Bronchial epithelial cell (primary cell): ENCODE measurements at regions not wholly inside any gene's neighbourhood (a gene's known extent, or its start where the extent isn't known, plus 50 kb on each side); places are given as distances from the start of the nearest gene placed in this dataset.

Experiments
- DNase-seq: peaks from one replicate; pipeline ENCODE4 v3.0.0-alpha.2; 2010; ENCODE audit warnings: low read depth
- FAIRE-seq: peaks from 2 replicates; lab custom pipeline; 2011; peaks lifted over from hg19 to GRCh38; lab: Jason Lieb, UNC
- H3K27me3 ChIP-seq: 2 replicates; pipeline ENCODE4 v1.5.1; 2011; ENCODE audit warnings: low read length; ENCODE audit not compliant: control insufficient read depth, insufficient read depth
- H3K36me3 ChIP-seq: 2 replicates; pipeline ENCODE4 v1.5.1; 2011; ENCODE audit warnings: low read length; ENCODE audit not compliant: control insufficient read depth, insufficient read depth
- H3K4me3 ChIP-seq: 2 replicates; pipeline ENCODE4 v1.5.1; 2011; ENCODE audit warnings: mild to moderate bottlenecking, low read depth, low read length, control low read depth
- CTCF ChIP-seq: IDR thresholded peaks from 2 replicates; pipeline ENCODE4 v1.5.1; 2011; ENCODE audit warnings: mild to moderate bottlenecking, moderate library complexity, low read length, control low read depth, inconsistent platforms; ENCODE audit not compliant: insufficient read depth, severe bottlenecking

- Histone ChIP-seq H3K36me3 (no peaks in the 10 kb centered on the region), H3K27me3 (no peaks in the 10 kb centered on the region), H3K4me3 (no peak overlapping the region)
- FAIRE-seq: no peak
- no peak for TF ChIP-seq CTCF
- DNase-seq: no peak
Observed at GRCh38 chr22:22818202-22818538, 69.4 kb upstream of the IGLL5 start.

- no peak for FAIRE-seq
- no peak for TF ChIP-seq CTCF
- H3K4me3 ChIP-seq: no peak overlapping the region
- no peak for DNase-seq
- H3K27me3 ChIP-seq: no peaks in the 10 kb centered on the region
- H3K36me3 ChIP-seq: no peaks in the 10 kb centered on the region
Observed at GRCh38 chr22:22818861-22819855, 68.5 kb upstream of the IGLL5 start.

GRCh38 chr22:22820076-22820475 is 67.5 kb upstream of the IGLL5 start:
- FAIRE-seq: no peak
- no peak for TF ChIP-seq CTCF
- no peak for DNase-seq
- no peak overlapping the region for H3K4me3 ChIP-seq
- no peaks in the 10 kb centered on the region for H3K36me3 ChIP-seq
- no peaks in the 10 kb centered on the region for H3K27me3 ChIP-seq

DNA sequence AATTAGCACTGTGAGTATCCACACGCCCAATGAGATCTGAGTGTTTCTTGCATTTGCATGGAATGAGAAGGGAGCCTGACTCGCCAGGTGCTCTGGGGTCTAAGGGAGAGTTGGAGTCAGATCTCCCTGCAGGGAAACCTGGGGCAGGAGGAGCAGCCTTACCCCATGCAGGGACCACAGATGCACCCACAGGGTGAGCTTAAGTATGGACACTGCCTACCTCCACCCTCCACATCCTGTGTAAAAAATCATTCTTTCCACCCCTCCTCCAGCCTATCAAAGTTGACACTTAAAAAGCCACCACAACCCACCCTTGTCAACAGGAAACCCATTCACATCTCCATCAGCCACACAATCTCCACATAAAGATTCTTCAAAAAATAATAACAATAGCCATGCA is 67.0 kb upstream of the IGLL5 start:
- no peaks in the 10 kb centered on the region for H3K36me3 ChIP-seq
- no peaks in the 10 kb centered on the region for H3K27me3 ChIP-seq
- FAIRE-seq (no peak), DNase-seq (no peak)
- H3K4me3 ChIP-seq: no peak overlapping the region
- no peak for TF ChIP-seq CTCF

DNA sequence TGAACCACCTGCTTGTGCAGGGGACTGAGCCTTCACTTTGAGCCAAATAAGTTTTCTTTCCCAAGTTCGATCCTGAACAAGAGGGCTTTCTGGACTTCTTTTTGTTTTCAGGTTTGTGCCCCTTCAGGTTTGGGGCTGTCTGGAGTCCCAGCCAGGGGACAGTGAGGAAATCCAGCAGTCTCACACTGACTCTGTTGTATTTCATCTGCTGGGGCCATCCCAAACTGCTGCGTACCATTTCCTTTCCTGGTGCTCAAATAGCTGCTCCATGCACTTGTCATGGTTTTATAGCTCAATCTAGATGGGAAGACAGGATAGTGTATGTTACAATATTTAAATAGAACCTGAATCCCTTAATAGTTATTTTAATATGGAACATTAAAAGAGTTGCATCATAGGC is 66.3 kb upstream of the IGLL5 start:
- no peak for TF ChIP-seq CTCF
- FAIRE-seq: no peak

More for the DNA sequence above, 66.3 kb upstream of the IGLL5 start:
- H3K36me3 ChIP-seq: no peaks in the 10 kb centered on the region
- no peak for DNase-seq
- H3K4me3 ChIP-seq: no peak overlapping the region
- H3K27me3 ChIP-seq: no peaks in the 10 kb centered on the region
